GM12864 (cell line): ENCODE measurements at regions not wholly inside any gene's neighbourhood (a gene's known extent, or its start where the extent isn't known, plus 50 kb on each side); places are given as distances from the start of the nearest gene placed in this dataset.

Experiments used
- DNase-seq: peaks from one replicate; pipeline ENCODE4 v3.0.0-alpha.2; 2011; ENCODE audit warnings: low read depth
- H3K4me3 ChIP-seq: 2 replicates; pipeline ENCODE4 v1.5.1; 2011; ENCODE audit warnings: mild to moderate bottlenecking, low read depth, low read length, control low read depth
- CTCF ChIP-seq: IDR thresholded peaks from 2 replicates; pipeline ENCODE4 v1.5.1; 2011; ENCODE audit warnings: low read depth, mild to moderate bottlenecking, moderate library complexity, low read length, control low read depth, inconsistent platforms; ENCODE audit errors: missing control alignments

- no peak for DNase-seq
- TF ChIP-seq CTCF: no peak
- H3K4me3 ChIP-seq: no peak overlapping the region
These were observed 216.9 kb downstream of the CTTN start for GRCh38 chr11:70615036-70615875.

- TF ChIP-seq CTCF: no peak
- no peak overlapping the region for H3K4me3 ChIP-seq
- no peak for DNase-seq
These were observed 218.0 kb downstream of the CTTN start for GRCh38 chr11:70616317-70616716.

GRCh38 chr11:70616938-70617654 is 218.8 kb downstream of the CTTN start:
- DNase-seq: no peak
- no peak for TF ChIP-seq CTCF
- H3K4me3 ChIP-seq: no peak overlapping the region

- TF ChIP-seq CTCF: no peak
- no peak overlapping the region for H3K4me3 ChIP-seq
- no peak for DNase-seq
These were observed 220.2 kb downstream of the CTTN start for GRCh38 chr11:70618431-70619101.

GRCh38 chr11:70619591-70619990 is 221.3 kb downstream of the CTTN start:
- TF ChIP-seq CTCF: no peak
- DNase-seq: no peak
- H3K4me3 ChIP-seq: no peak overlapping the region

GRCh38 chr11:70620510-70621184 is 222.3 kb downstream of the CTTN start:
- H3K4me3 ChIP-seq: no peak overlapping the region
- no peak for TF ChIP-seq CTCF
- DNase-seq: no peak
